GM13977 (cell line): ENCODE measurements at regions not wholly inside any gene's neighbourhood (a gene's known extent, or its start where the extent isn't known, plus 50 kb on each side); places are given as distances from the start of the nearest gene placed in this dataset.

Experiments used
- DNase-seq: peaks from one replicate; pipeline ENCODE4 v3.0.0; 2012; ENCODE audit warnings: low spot score
- CTCF ChIP-seq: IDR thresholded peaks from 2 replicates; pipeline ENCODE4 v1.5.1; 2012; ENCODE audit warnings: mild to moderate bottlenecking, control low read depth; ENCODE audit not compliant: insufficient read depth; ENCODE audit errors: extremely low read depth, missing control alignments
- in situ Hi-C: fragments of 300-500 bp; cut with MboI; formaldehyde crosslinking; loops from one replicate; pipeline ENCODE4 v1.12.0; 2022; ENCODE audit warnings: low sequenced_read_pairs, low pct_unique_long_range_greater_than_20kb, mixed read lengths, inconsistent platforms; ENCODE audit not compliant: unreplicated experiment

DNA sequence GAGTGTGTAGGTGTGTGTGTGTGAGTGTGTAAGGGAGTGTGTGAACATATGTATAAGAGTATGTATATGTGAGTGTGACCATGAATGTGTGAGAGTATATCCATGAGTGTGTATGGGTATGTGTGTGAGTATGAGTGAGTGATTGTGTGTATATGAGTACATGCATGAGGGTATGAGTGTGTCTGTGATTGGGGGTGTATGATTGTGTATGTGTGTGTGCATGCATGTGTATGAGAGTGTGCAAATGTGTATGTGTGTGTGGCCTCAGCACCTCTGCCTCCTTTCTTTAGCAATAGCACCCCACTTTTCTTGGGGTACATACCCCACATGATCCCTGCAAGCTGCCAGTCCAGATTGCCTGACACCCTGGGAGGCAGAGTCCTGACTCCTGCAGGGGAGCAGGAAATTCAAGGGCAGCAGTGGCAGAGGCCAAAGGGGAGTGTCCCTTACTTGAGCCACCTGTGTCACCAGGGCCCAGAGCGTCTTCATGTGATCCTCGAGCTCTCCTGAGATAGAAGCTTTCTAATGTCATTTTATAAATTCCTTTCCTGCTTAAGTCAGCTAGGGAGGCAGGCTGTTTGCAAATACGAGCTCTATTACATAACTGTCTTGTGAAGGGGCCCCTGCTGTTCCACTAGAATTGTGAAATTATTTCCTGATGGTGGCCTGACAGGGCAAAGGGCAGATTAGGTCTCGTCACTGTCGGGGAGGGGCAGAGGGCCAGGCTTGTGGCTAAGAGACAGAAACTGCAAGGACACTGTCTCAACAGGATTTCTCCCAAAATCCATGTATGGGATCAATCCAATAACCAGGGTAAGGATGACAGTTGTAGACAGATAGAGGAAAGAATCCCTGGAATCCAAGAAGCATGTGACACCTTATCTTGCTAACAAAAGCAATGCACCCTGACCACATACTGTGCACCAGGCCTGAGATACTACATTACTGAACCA, 389.1 kb downstream of the GADD45G start:
- TF ChIP-seq CTCF, result no peak
- no peak for DNase-seq
- in situ Hi-C loops, result no loop called here

DNA sequence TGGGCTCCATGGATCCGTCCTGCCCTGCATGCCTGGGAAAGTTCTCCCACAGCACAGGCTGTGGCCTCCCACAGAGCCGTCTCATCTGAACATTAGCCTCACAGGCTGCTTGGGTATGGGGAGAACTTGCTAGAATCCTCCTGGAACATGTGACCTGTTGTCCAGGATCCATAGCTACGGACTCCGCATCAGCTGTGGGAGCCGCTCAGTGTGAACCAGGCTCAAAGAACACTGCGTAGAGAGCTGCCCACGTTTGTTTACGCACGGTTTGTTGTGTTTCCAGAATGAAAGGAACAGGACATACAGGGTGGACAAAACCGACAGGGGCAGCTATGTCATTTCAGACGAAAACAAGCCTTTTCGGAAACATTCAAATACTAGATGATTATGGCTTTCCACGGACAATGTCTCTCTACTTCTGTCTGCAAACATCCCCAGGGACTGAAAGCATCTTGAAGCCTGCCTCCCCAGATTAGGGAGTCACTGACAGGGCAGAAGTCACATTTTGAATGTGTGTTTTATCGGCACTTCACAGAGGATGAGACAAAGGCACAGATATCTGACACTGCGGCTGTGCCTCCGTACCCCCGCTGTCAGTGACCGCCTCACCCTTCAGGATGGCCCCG, 390.3 kb downstream of the GADD45G start:
- TF ChIP-seq CTCF, result no peak
- DNase-seq, result no peak
- in situ Hi-C loops, result no loop called here

DNA sequence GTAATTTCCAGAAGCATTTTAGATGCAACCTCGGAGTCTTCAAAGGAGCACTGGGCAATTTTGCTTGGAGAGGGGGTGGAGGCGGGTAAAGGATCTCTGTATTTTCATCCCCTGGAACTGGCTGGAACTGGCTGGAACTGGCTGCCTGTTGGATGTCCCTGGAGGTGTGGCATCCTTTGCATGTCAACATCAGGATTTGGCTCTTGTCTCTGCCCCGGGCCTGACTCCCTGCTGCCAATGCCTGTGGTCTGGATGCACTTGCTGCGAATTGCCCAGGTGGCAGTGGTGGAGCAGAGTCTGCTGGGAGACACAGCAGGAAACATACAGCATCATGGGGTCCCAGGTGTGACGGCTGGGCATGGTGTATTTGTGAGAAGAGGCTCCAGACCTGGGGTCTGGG, 391.3 kb downstream of the GADD45G start:
- no peak for DNase-seq
- TF ChIP-seq CTCF, result no peak
- in situ Hi-C loops, result no loop called here

DNA sequence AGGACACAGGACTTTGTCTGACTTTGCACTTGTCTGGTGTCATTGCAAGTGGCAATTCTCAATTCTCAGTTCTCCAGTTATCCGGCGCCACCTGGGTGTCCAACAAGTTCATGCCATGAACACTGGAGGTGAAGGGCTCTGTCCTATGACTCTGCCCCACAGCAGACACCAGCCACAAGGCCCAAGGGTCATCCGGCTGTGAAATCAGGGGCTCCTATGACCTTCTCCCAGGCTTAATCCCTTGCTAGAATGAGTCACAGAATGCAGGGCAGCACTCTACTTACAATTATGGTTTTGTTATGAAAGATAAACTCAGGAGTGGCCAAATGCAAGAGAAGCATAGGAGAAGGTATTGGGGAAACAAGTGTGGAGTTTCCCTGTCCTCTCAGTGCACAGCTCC, 392.0 kb downstream of the GADD45G start:
- TF ChIP-seq CTCF, result peak; percentile 19
- in situ Hi-C loops, result no loop called here
- DNase-seq, result no peak

- TF ChIP-seq CTCF, result no peak
- no peak for DNase-seq
- in situ Hi-C loops, result no loop called here
Observed at GRCh38 chr9:89998633-89999032, 393.8 kb downstream of the GADD45G start.

DNA sequence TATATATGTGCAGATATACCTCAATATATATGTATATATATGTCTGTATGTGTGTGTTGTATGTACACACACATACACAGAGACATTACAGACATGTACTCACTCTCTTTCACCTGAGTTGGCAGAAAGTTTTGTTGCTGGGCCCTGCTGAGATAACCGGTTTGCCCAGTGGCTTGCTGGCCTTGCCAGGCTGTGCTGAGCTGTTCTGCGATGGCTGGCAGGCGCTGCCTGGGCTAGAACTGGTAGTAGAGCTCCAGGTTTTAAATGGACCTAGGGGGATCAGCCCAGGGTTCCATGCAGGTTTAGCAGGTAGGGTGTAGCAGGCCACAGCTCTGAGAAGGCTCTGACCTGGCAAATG, 394.3 kb downstream of the GADD45G start:
- in situ Hi-C loops, result no loop called here
- DNase-seq, result no peak
- no peak for TF ChIP-seq CTCF
